Endometrial microvascular endothelial cells (primary cell): ENCODE measurements at regions not wholly inside any gene's neighbourhood (a gene's known extent, or its start where the extent isn't known, plus 50 kb on each side); places are given as distances from the start of the nearest gene placed in this dataset.

ENCODE experiments used
- in situ Hi-C: cut with HindIII; loops from 2 replicates; pipeline ENCODE4 v1.10.0; 2017; ENCODE audit warnings: low sequenced_read_pairs, low pct_unique_long_range_greater_than_20kb; ENCODE audit errors: inconsistent ontology term

- in situ Hi-C loops: no loop called here
These were observed 132.6 kb downstream of the BCOR start for GRCh38 chrX:39965051-39965573.

GRCh38 chrX:39966176-39966575 is 131.6 kb downstream of the BCOR start:
- in situ Hi-C loops: no loop called here

- in situ Hi-C loops: no loop called here
These were observed 130.4 kb downstream of the BCOR start for GRCh38 chrX:39967348-39967747.

GRCh38 chrX:39969099-39969818 is 128.5 kb downstream of the BCOR start:
- in situ Hi-C loops: no loop called here

GRCh38 chrX:39969819-39970504 is 127.8 kb downstream of the BCOR start:
- in situ Hi-C loops: no loop called here

GRCh38 chrX:39971760-39972159 is 126.0 kb downstream of the BCOR start:
- in situ Hi-C loops: no loop called here

GRCh38 chrX:39972340-39972739 is 125.4 kb downstream of the BCOR start:
- in situ Hi-C loops: no loop called here

- in situ Hi-C loops: no loop called here
These were observed 123.9 kb downstream of the BCOR start for GRCh38 chrX:39973810-39974209.

GRCh38 chrX:39974270-39974669 is 123.5 kb downstream of the BCOR start:
- in situ Hi-C loops: no loop called here

GRCh38 chrX:39975101-39975925 is 122.4 kb downstream of the BCOR start:
- in situ Hi-C loops: no loop called here

GRCh38 chrX:39981946-39982345 is 115.8 kb downstream of the BCOR start:
- in situ Hi-C loops: no loop called here

GRCh38 chrX:39982948-39983347 is 114.8 kb downstream of the BCOR start:
- in situ Hi-C loops: no loop called here

GRCh38 chrX:39983715-39984114 is 114.0 kb downstream of the BCOR start:
- in situ Hi-C loops: no loop called here

GRCh38 chrX:39984191-39984956 is 113.4 kb downstream of the BCOR start:
- in situ Hi-C loops: no loop called here

GRCh38 chrX:39985071-39985470 is 112.7 kb downstream of the BCOR start:
- in situ Hi-C loops: no loop called here

- in situ Hi-C loops: no loop called here
These were observed 112.2 kb downstream of the BCOR start for GRCh38 chrX:39985551-39985950.

GRCh38 chrX:39988496-39988895 is 109.3 kb downstream of the BCOR start:
- in situ Hi-C loops: no loop called here

- in situ Hi-C loops: no loop called here
These were observed 107.4 kb downstream of the BCOR start for GRCh38 chrX:39990388-39990787.

GRCh38 chrX:39992300-39992699 is 105.5 kb downstream of the BCOR start:
- in situ Hi-C loops: no loop called here
